NCI-H460 (cell line): ENCODE measurements at regions not wholly inside any gene's neighbourhood (a gene's known extent, or its start where the extent isn't known, plus 50 kb on each side); places are given as distances from the start of the nearest gene placed in this dataset.

Experiments
- DNase-seq: peaks from one replicate; pipeline ENCODE4 v3.0.0-alpha.2; 2016; ENCODE audit warnings: low read depth; ENCODE audit errors: extremely low read depth

DNA sequence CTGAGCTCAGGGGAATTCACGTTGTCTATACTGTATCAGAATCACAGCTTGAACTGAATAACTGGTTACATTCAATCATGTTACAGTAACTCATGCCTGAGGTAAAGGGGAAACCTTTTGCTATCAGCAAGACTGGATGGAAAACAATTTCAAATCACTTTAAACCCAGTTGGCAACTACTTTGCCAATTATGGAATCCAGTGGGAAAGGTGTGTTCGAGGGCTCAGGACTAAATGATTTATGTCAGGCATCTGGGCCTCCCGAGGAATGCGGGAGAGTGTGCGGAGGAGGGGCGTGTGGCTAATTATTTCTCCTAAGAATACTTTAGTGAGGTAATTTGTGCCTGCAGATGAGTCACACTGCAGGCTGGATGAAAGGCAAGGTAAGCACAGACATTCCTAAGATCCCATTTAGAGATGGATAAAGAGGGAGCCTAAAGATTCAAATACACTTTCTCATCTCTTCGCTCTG, 100.1 kb downstream of the HRH4 start:
- no peak for DNase-seq

DNA sequence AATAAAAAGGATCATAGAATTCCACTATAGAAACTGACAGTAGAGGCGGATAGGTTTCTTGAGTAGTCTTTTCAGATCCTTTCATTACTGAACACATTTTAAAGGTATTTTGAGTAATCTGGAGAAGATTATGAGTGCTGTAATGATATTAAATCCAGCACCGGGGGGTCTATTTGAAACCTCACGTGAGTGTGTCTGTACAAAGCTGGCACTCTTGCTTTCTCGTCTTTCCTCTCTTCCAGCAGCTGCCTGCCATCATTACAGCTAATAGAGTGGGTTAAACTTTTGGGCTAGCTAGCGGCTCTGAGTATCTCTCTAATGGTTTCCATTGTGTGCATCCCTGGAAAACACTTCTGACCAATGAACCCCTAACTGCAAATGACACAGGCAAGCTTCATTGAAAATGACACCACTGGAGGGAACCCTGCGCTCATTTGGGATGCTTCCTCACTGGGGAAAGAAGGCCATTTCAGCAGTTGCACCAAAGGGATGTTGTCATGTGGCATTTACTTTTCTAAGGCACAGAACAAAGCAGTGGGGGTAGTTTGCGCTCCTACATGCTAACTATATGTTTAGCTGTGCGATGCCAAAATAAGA, 101.0 kb downstream of the HRH4 start:
- no peak for DNase-seq

GRCh38 chr18:24567199-24567598, 106.8 kb downstream of the HRH4 start:
- DNase-seq = no peak

GRCh38 chr18:24570716-24571115, 110.3 kb downstream of the HRH4 start:
- no peak for DNase-seq

- no peak for DNase-seq
Observed at GRCh38 chr18:24582771-24583170, 122.3 kb downstream of the HRH4 start.

DNA sequence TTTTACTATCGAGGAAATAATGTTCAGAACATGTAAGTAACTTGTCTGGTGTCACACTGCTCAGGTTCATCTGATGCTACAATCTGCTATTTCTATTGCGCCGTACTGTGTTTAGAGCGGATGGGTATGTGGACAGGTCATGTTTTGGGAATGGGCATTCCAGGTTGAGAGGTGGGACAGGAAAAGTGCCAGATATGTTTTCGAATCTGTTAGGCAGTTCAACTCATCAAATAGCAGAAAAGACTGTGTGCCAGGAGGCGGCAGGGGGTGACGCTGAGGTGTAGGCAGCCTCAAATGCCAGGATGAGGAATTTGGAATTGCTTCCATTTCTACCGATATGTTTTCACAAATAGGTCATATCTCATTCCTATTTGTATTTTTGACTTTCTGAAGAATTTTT, 123.8 kb downstream of the HRH4 start:
- no peak for DNase-seq

DNA sequence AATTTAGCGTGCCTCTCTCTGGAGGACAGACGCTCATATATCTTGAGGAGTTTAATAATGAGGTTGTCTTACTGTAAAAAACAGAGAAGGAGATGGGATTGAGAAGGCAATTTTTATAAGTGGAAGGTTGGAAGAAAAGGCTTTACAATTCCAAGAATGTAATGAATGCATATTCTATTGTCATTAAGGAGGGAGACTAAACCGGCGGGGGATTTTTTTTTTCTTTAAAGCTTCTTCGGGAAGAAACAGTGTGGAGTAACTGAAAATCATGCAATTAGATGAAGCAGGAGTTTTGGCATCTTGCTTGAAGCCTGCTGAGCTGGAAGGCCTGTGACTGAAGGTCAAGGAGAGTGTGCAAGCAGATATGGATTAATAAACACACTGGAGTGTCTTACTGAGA, 124.4 kb downstream of the HRH4 start:
- no peak for DNase-seq

DNA sequence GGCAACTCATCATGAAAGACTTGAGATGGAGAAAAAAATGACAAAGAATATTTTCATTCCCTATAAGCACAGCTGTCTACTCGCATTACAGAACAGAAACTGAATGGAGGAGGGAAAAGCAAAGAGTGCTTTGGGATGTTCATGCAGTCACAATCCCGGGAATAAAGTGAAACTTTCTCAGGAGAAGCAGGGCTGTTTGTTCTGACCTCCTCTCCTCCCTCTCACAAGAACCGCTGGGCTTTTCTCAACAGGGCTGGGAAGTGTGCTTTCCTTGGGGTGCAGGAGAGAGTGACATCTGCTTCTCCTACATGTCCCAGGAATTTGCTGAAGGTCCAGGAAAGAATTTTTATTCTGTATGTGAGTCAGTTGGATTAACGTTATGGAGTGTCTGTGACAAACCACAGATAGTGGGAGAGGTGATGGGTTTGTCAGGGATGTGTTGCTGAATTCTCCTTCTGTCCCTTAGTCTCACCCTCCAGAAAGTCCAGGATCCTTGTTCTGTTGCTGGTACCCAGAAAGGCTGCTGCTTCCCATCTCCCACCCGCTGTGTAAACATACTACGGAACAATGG, 125.6 kb downstream of the HRH4 start:
- no peak for DNase-seq

DNA sequence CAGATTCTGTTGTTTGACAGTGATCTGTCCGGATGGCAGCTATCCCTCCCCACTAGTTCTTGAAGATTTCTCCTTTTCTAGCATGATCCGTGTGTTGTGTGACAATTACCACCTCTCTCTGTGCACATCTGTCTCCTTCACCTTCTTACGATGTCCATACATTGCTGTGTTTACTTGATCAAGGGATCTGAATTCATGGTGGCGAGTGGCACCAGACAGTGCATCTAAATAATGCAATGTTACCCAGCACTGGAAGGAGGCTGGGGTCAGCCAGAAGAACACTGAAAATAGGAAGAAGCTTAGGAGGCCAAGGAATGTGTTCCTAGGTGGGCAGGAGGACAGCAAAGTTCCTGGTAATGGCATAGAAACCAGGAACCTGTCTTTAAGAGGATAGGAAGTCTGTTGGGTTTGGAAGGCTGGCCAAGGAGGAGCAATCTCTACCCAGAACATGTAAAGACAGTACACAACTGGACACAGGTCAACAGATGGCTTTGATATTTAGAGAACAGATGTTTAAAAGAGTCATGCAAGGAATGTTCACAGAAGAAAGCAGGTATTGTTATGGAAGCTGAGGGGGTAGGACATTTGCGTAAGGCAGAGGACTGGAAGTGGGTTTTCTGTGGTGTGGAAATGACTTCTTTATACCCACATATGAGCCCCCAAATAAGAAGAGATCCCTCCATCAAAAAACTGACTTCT, 126.4 kb downstream of the HRH4 start:
- no peak for DNase-seq

DNA sequence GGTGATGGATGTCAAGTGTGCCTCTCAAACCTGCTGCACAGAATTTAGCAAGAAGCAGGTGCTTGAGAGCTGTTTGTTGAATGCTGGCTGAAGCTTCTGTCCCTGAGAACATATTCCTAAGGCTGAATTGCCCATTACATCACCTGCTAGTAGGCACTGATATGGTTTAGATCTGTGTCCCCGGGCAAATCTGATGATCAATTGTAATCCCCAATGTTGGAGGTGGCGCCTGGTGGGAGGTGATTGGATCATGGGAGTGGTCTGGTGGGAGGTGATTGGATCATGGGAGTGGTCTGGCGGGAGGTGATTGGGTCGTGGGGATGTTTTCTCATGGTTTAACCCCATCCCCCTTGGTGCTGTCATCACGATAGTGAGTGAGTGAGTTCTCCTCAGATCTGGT, 128.0 kb downstream of the HRH4 start:
- DNase-seq = no peak

DNA sequence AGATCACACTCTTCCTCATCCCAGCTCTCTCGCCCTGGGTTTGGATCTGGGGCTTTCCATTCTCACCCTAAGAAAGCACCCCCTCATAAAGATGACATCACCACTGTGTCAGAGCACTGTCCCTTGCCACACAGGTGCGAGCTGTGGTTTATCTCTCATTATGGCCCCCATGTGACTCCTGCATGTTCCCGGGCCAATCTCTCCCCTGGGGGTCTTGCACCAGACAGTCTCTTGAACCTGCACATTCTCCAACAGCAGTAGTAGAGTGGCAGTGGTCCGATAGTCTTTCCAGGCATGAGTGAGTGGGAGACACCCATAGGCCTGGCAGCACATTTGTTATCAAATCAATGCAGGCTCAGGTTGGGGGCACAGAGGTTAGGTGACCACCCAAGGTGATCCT, 130.5 kb downstream of the HRH4 start:
- DNase-seq = no peak

- DNase-seq = no peak
Observed at GRCh38 chr18:24593401-24593800, 133.0 kb downstream of the HRH4 start.

GRCh38 chr18:24593886-24594285, 133.4 kb downstream of the HRH4 start:
- DNase-seq = no peak

- DNase-seq = no peak
Observed at GRCh38 chr18:24595561-24596031, 135.2 kb downstream of the HRH4 start.

DNA sequence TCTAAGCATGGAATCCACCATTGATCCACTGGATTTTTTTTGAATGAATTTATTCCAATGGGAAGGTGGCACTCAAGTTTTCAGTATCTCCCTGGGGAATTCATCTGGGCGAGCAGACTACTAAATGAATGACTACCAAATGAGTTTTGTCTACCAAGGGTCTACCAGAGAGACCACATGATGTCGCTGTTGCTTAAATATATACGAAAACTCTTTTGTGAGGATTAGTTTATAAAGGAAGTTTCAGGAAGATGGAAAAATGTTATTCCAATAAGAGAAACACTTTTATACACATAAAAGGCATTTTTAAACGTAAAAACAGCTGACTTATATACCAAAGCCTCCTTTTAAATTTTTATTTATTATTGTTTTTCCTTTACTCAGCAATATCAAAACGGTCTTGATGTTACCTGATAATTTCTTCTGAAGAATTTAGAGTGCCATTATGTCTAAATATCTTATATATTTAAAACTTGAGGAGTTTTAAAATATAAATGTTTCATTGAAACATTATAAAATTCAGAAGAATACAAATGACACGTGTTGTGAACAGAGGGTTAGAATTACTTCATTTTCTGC, 139.7 kb downstream of the HRH4 start:
- DNase-seq = peak; percentile 31

DNA sequence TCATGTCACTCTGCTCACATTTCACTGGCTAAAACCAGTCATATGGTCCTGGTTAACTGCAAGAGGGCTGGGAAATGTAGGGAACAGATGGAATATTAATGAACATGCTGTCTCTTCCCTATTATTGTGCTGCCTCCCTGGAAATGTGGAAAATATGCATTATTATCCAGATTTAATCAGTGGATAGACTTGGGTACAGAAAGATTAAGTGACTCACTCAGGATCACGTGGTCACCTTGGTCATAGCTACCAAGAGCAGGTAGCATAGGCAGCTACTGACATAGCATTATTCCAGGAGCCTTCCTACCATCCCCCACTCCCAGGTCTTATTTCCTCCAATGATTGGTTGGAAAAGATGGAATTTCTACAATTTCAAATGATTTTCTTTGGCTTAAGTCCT, 141.1 kb downstream of the HRH4 start:
- DNase-seq = no peak

DNA sequence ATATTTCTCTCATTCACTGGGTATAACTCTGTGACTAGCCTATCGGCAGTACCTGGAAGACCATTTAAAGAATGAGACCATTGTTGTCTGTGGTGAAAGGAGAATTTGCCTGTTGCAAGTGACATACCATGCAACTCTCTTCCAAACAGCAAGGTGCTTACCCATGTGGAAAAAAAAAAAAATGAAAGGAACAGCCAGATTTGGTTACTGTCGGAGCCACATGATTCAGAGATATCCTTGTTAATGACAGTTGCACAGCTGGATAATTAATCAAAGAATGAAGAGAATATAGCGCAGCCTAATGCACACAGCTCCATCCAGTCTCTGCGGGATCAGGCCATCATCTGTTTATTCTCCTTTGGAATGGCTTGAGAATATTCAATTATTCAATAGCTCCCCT, 141.8 kb downstream of the HRH4 start:
- no peak for DNase-seq

DNA sequence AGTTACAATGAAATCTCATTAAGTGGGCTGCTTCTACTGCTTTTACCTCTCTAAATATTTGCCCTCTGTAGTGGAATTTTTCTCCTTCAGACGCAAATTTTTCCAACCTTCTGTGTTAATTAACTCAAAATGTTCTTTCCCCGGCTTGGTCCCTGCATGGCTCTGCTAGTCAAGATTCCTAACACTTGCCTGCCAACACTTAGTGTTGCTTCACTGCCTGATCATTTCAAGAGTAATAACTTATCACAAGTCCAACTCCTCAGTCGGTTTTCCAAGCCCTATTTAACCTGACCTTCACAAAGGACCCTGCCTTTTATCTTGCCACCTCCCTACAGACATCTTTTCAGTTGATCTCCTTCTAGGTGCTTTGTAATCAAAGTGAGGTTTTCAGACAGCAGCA, 142.7 kb downstream of the HRH4 start:
- DNase-seq = no peak

GRCh38 chr18:24605444-24605843, 145.0 kb downstream of the HRH4 start:
- DNase-seq = no peak

DNA sequence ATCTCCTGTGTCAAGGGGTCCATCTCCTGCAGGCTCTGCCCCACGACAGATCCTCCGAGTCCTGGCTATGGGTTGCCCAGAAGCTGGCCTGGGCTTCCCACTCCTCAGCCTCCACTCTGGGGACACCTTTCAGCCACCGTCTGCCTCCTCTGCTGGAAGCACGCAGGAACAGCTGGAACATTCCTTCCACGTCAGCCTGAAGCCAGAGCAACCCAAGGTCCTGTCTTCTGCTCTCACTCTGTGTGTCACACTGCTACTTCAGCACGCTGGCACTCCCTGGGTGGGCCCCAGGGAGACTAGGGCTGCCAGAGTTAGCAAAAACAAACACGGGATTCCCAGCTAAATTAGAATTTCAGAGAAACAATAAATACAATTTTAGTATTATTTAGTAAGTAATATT, 148.8 kb downstream of the HRH4 start:
- no peak for DNase-seq

- DNase-seq = no peak
Observed at GRCh38 chr18:24611075-24611474, 150.6 kb downstream of the HRH4 start.
